HEK293 (cell line): ENCODE measurements at regions not wholly inside any gene's neighbourhood (a gene's known extent, or its start where the extent isn't known, plus 50 kb on each side); places are given as distances from the start of the nearest gene placed in this dataset.

Source experiments
- IKZF3 ChIP-seq: fragments of 450-650 bp; IDR thresholded peaks from 2 replicates; pipeline ENCODE4 v1.5.0; 2018; ENCODE audit warnings: missing biosample characterization, mild to moderate bottlenecking, missing genetic modification characterization, moderate library complexity
- ZBTB7A ChIP-seq: fragments of 450-650 bp; formaldehyde crosslinking; IDR thresholded peaks from 2 replicates; pipeline ENCODE4 v1.5.1; 2016; ENCODE audit warnings: low read depth, missing biosample characterization, missing genetic modification characterization
- ZFP69B ChIP-seq: fragments of 450-650 bp; formaldehyde crosslinking; IDR thresholded peaks from 2 replicates; pipeline ENCODE4 v1.5.1; 2016; ENCODE audit warnings: missing biosample characterization, missing genetic modification characterization
- ZNF175 ChIP-seq: fragments of 450-650 bp; formaldehyde crosslinking; IDR thresholded peaks from 2 replicates; pipeline ENCODE4 v1.5.1; 2016; ENCODE audit warnings: missing biosample characterization, missing genetic modification characterization
- ZNF670 ChIP-seq: fragments of 450-650 bp; formaldehyde crosslinking; IDR thresholded peaks from 2 replicates; pipeline ENCODE4 v1.5.1; 2016; ENCODE audit warnings: missing biosample characterization, missing genetic modification characterization, low read depth
- TF ChIP-seq, protein P1 (sequence below): fragments of 450-650 bp; formaldehyde crosslinking; IDR thresholded peaks from 2 replicates; pipeline ENCODE4 v1.5.1; 2016; ENCODE audit warnings: missing biosample characterization, missing genetic modification characterization
- TF ChIP-seq, protein P2 (sequence below): fragments of 450-650 bp; formaldehyde crosslinking; IDR thresholded peaks from 2 replicates; pipeline ENCODE4 v1.5.1; 2016; ENCODE audit warnings: missing biosample characterization, missing genetic modification characterization

DNA sequence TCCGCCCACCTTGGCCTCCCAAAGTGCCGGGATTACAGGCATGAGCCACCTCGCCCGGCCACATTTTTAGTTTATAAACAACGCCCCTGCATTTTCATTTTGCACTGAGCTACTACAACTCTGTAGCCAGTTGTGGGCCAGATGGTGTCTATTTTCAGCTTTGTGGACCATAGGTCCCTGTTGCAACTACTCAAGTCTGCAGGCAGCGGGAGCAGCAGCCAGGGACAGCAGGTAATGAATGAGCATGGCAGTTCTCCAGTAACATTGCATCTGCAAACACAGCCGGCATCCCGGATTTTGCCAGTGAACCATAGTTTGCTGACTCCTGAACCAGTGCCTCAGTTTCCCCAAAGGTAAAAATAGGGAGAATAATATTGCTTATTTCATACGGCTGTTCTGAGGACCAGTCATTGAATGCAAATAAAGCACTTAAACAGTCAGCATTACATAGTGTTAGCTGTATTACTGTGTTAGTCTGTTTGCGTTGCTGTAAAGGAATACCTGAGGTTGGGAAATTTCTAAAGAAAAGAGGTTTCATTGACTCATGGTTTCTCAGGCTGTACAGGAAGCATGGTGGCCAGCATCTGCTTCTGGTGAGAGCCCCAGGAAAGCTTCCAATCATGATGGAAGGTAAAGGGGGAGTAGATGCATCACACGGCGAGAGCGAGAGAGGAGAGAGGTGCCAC, 65.5 kb upstream of the SLC45A1 start:
- TF ChIP-seq, protein P1, sequence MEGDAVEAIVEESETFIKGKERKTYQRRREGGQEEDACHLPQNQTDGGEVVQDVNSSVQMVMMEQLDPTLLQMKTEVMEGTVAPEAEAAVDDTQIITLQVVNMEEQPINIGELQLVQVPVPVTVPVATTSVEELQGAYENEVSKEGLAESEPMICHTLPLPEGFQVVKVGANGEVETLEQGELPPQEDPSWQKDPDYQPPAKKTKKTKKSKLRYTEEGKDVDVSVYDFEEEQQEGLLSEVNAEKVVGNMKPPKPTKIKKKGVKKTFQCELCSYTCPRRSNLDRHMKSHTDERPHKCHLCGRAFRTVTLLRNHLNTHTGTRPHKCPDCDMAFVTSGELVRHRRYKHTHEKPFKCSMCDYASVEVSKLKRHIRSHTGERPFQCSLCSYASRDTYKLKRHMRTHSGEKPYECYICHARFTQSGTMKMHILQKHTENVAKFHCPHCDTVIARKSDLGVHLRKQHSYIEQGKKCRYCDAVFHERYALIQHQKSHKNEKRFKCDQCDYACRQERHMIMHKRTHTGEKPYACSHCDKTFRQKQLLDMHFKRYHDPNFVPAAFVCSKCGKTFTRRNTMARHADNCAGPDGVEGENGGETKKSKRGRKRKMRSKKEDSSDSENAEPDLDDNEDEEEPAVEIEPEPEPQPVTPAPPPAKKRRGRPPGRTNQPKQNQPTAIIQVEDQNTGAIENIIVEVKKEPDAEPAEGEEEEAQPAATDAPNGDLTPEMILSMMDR (tag by site-specific recombination) = no peak
- TF ChIP-seq, protein P2, sequence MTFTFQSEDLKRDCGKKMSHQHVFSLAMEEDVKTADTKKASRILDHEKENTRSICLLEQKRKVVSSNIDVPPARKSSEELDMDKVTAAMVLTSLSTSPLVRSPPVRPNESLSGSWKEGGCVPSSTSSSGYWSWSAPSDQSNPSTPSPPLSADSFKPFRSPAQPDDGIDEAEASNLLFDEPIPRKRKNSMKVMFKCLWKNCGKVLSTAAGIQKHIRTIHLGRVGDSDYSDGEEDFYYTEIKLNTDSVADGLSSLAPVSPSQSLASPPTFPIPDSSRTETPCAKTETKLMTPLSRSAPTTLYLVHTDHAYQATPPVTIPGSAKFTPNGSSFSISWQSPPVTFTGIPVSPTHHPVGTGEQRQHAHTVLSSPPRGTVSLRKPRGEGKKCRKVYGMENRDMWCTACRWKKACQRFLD (tag by site-specific recombination) = no peak
- no peak for TF ChIP-seq ZBTB7A (tag by site-specific recombination)
- no peak for TF ChIP-seq IKZF3 (tag by site-specific recombination)
- no peak for TF ChIP-seq ZNF670 (tag by site-specific recombination)
- TF ChIP-seq ZNF175 (tag by site-specific recombination) = no peak
- TF ChIP-seq ZFP69B (tag by site-specific recombination) = no peak
